Activated naive CD4-positive, alpha-beta T cell treated with anti-CD3 and anti-CD28 coated beads, Interleukin-2, amount 10 ng/mL, durations not matched to agents 7 days and 5 days (primary cell): ENCODE measurements at regions not wholly inside any gene's neighbourhood (a gene's known extent, or its start where the extent isn't known, plus 50 kb on each side); places are given as distances from the start of the nearest gene placed in this dataset.

Experiments used
- CTCF ChIA-PET: fragments of 350-600 bp; sonication (Branson Sonifier 250); formaldehyde crosslinking; loops from one replicate; lab custom pipeline; 2021; ENCODE audit warnings: antibody characterized with exemption; lab: Charles Lee
- DNase-seq: peaks from one replicate; pipeline ENCODE4 v3.0.0-alpha.2; 2020
- H3K27ac Mint-ChIP-seq: one replicate; pipeline ENCODE4 v1.8.0; 2021; ENCODE audit warnings: mild to moderate bottlenecking, moderate library complexity, mixed read lengths
- H3K27me3 Mint-ChIP-seq: one replicate; pipeline ENCODE4 v1.8.0; 2021; ENCODE audit warnings: mild to moderate bottlenecking, mixed read lengths
- H3K36me3 Mint-ChIP-seq: one replicate; pipeline ENCODE4 v1.8.0; 2021; ENCODE audit warnings: mixed read lengths
- H3K4me1 Mint-ChIP-seq: one replicate; pipeline ENCODE4 v1.8.0; 2021; ENCODE audit warnings: mixed read lengths
- H3K4me3 Mint-ChIP-seq: one replicate; pipeline ENCODE4 v1.8.0; 2021; ENCODE audit warnings: mild to moderate bottlenecking, moderate library complexity, mixed read lengths
- H3K9me3 Mint-ChIP-seq: one replicate; pipeline ENCODE4 v1.8.0; 2021; ENCODE audit warnings: mixed read lengths

- Mint-ChIP-seq H3K27ac (no peak overlapping the region), H3K4me1 (peaks cover 10% of the 10 kb centered on the region), H3K4me3 (no peak overlapping the region), H3K36me3 (no peaks in the 10 kb centered on the region), H3K9me3 (no peaks in the 10 kb centered on the region), H3K27me3 (no peaks in the 10 kb centered on the region)
- CTCF ChIA-PET = no interaction called here
- DNase-seq = no peak
These were observed 87.2 kb downstream of the CLDN34 start for GRCh38 chrX:10054396-10054795.

DNA sequence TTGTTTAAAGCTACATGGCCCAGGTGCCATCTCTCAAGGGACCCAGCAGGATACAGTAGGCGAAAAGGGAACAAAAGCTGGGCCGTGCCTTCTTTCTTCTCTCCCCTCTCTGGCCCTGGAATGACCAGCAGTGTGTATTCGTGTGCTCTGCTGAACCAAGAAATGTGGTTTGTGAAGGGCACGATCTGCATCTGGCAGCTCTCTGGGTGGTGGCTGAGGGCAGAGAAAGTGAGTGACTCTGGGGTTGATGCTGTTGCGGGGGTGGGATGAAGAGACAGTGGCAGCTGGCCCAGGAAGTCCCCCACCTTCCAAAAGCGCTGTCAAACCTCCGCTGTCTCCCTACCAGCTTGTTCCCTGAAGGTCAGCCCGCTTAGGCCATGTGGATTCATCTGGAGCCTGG lies 88.3 kb downstream of the CLDN34 start:
- DNase-seq = no peak
- Mint-ChIP-seq H3K9me3 (no peaks in the 10 kb centered on the region), H3K27ac (no peak overlapping the region), H3K27me3 (no peaks in the 10 kb centered on the region), H3K4me3 (no peak overlapping the region), H3K4me1 (peaks cover 10% of the 10 kb centered on the region), H3K36me3 (no peaks in the 10 kb centered on the region)
- CTCF ChIA-PET = no interaction called here

DNA sequence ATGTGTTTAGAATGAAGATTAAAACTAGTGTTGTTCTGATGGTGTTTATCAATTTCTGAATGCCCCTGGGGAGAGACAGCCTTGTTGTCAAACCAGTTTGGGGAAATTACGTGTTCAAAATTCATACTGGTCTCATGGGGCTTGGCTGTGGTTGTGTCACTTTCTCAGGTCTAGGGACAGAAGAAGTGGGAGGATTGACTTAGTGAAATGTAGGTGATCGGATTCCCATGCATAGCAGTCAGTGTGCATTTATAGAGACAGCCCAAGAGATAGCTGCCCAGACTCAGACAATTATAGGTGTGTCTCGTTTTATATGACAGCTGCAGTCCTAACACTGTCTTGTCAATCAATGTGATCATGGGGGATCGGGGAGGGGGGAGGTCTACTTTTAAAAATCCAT lies 94.4 kb upstream of the CLCN4 start:
- H3K4me1 Mint-ChIP-seq = peaks cover 2% of the 10 kb centered on the region
- DNase-seq = no peak
- H3K4me3 Mint-ChIP-seq = no peak overlapping the region
- no peak overlapping the region for H3K27ac Mint-ChIP-seq
- no peaks in the 10 kb centered on the region for H3K27me3 Mint-ChIP-seq
- CTCF ChIA-PET = no interaction called here
- H3K36me3 Mint-ChIP-seq = no peaks in the 10 kb centered on the region
- no peaks in the 10 kb centered on the region for H3K9me3 Mint-ChIP-seq

- no peaks in the 10 kb centered on the region for H3K9me3 Mint-ChIP-seq
- H3K36me3 Mint-ChIP-seq = peaks cover 4% of the 10 kb centered on the region
- DNase-seq = no peak
- no peak overlapping the region for H3K4me3 Mint-ChIP-seq
- CTCF ChIA-PET = no interaction called here
- peaks cover 2% of the 10 kb centered on the region for H3K4me1 Mint-ChIP-seq
- H3K27me3 Mint-ChIP-seq = no peaks in the 10 kb centered on the region
- no peak overlapping the region for H3K27ac Mint-ChIP-seq
These were observed 93.8 kb upstream of the CLCN4 start for GRCh38 chrX:10062980-10063379.

GRCh38 chrX:10064736-10065135 lies 92.0 kb upstream of the CLCN4 start:
- no peak for DNase-seq
- H3K27ac Mint-ChIP-seq = no peak overlapping the region
- H3K4me1 Mint-ChIP-seq = no peaks in the 10 kb centered on the region
- H3K4me3 Mint-ChIP-seq = no peak overlapping the region
- CTCF ChIA-PET = no interaction called here
- H3K9me3 Mint-ChIP-seq = no peaks in the 10 kb centered on the region
- H3K27me3 Mint-ChIP-seq = no peaks in the 10 kb centered on the region
- H3K36me3 Mint-ChIP-seq = peaks cover 6% of the 10 kb centered on the region

DNA sequence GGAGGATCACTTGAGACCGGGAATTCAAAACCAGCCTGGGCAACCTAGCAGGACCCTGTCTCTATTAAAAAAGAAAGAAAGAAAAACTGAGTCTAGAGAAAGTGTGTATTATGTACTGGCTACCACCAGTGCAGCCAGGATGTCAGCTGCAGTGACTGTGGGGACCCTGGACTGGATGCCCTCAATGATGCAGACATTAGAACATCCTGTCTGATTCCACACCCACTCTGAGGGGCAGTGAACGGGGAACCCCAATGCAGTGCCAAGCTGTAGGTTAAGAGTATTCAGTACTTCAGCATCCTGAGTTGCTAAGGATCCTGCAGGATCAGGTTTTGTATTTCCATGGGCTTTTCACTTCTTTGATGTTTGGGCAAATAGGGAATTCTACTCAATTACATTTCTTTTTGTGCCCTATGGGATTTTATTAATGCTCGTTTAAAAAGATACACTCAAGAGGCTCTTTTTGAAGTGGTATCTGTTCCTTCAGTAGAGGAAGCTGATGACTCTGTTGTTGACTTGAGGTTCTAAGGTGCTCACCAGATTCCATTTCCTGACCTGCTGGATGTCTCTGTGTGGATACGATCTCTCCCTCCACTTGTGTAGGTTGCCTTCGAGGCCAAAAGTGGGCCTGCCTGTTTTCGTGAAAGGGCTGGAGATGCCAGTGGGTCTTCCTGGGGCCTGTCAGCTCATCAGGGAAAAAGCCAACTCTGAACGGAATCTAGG lies 85.9 kb upstream of the CLCN4 start:
- H3K27me3 Mint-ChIP-seq = no peaks in the 10 kb centered on the region
- H3K27ac Mint-ChIP-seq = peak overlapping the region; percentile 14
- H3K4me3 Mint-ChIP-seq = no peak overlapping the region
- no peak for DNase-seq
- H3K36me3 Mint-ChIP-seq = peaks cover 6% of the 10 kb centered on the region
- peaks cover 13% of the 10 kb centered on the region for H3K4me1 Mint-ChIP-seq
- H3K9me3 Mint-ChIP-seq = no peaks in the 10 kb centered on the region
- CTCF ChIA-PET = no interaction called here

- Mint-ChIP-seq H3K27me3 (no peaks in the 10 kb centered on the region), H3K27ac (peak overlapping the region; percentile 33), H3K36me3 (peaks cover 6% of the 10 kb centered on the region), H3K9me3 (no peaks in the 10 kb centered on the region), H3K4me1 (peaks cover 13% of the 10 kb centered on the region), H3K4me3 (no peak overlapping the region)
- CTCF ChIA-PET = no interaction called here
- no peak for DNase-seq
These were observed 85.2 kb upstream of the CLCN4 start for GRCh38 chrX:10071451-10072144.

GRCh38 chrX:10072786-10073568 lies 83.8 kb upstream of the CLCN4 start:
- no peak for DNase-seq

DNA sequence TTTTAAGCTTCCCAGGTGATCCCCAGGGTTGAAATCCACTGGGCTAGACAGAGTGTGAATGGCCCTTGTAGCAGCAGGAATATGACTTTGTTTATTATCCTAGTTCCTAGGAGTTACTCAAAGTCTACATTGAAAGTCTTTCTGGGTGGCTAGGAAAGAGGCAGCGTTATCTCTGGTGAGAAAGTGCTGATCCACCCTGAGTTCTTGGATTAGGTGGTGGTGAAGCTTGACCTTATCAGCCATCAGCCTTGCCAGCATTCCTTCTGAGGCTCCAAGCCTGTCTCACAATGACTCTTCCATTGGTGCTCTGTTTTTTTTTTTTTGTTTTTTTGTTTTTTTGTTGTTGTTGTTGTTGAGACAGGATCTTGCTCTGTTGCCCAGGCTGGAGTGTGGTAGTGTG lies 83.1 kb upstream of the CLCN4 start:
- Mint-ChIP-seq H3K4me3 (no peak overlapping the region), H3K4me1 (peaks cover 18% of the 10 kb centered on the region), H3K27me3 (no peaks in the 10 kb centered on the region), H3K27ac (peak overlapping the region; percentile 52), H3K9me3 (no peaks in the 10 kb centered on the region), H3K36me3 (peaks cover 1% of the 10 kb centered on the region)
- no peak for DNase-seq
- CTCF ChIA-PET = no interaction called here

More at GRCh38 chrX:10072786-10073568, 83.8 kb upstream of the CLCN4 start:
- CTCF ChIA-PET = no interaction called here
- no peak overlapping the region for H3K4me3 Mint-ChIP-seq
- no peaks in the 10 kb centered on the region for H3K27me3 Mint-ChIP-seq
- H3K4me1 Mint-ChIP-seq = peaks cover 18% of the 10 kb centered on the region
- H3K9me3 Mint-ChIP-seq = no peaks in the 10 kb centered on the region
- H3K36me3 Mint-ChIP-seq = peaks cover 3% of the 10 kb centered on the region
- H3K27ac Mint-ChIP-seq = no peak overlapping the region

DNA sequence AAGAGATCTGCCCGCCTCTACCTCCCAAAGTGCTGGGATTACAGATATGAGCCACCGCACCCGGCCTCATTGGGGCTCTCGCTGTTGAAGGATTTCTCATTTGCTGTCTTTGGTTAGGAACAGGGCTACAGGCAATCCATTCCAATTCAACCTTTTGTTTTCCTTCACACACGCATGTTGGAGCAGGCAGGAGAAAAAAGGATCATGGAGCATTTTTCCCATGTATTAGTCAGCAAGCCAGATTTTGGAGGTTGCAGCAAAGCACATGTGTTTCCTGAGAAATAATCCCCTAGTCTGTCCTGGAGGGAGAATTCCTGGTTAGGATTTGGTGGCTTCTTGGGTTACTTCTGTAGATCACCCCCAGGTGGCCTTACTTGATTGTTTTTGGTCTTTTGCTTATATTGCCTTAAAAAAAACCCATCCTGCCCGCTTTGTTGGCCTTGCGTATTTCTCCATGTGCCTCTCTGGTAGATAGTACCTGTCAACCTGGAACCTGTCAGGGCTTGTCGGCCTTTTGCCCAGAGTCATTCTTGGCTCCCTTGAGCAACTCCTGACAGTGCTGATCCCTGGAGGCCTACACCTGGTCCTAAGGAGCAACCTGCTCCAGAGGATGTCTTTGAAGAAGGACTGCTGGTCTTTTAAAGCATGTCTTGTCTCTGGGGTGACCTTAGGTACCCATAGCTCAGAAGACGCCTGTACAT lies 82.4 kb upstream of the CLCN4 start:
- no peaks in the 10 kb centered on the region for H3K9me3 Mint-ChIP-seq
- no peaks in the 10 kb centered on the region for H3K36me3 Mint-ChIP-seq
- DNase-seq = no peak
- no peaks in the 10 kb centered on the region for H3K27me3 Mint-ChIP-seq
- CTCF ChIA-PET = interaction anchor here (1.6 kb wide), 1 partner anchor 44 kb away, joined by 4 read pairs; no protein-coding TSS in a partner anchor
- peaks cover 18% of the 10 kb centered on the region for H3K4me1 Mint-ChIP-seq
- H3K27ac Mint-ChIP-seq = no peak overlapping the region
- H3K4me3 Mint-ChIP-seq = no peak overlapping the region

DNA sequence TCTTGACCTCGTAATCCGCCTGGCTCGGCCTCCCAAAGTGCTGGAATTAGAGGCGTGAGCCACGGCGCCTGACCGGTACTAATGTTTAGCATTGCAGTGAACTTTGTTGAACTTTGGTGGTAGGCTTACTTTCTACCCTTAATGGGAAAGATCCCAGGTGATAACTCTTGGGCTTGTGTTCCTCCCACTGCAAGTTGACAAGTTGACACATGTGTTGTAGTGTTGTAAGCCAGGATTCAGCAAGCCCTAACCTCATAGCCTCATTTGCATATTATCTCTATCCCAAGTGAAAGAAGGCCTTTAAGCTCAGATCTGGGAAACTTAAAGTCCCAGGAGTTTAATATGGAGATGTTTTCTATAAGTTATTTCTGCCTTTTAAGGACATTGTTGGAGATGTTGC lies 80.0 kb upstream of the CLCN4 start:
- Mint-ChIP-seq H3K9me3 (no peaks in the 10 kb centered on the region), H3K36me3 (peaks cover 4% of the 10 kb centered on the region), H3K4me1 (peaks cover 5% of the 10 kb centered on the region), H3K27me3 (no peaks in the 10 kb centered on the region), H3K4me3 (no peak overlapping the region), H3K27ac (no peak overlapping the region)
- CTCF ChIA-PET = interaction anchor here (1.7 kb wide), 2 partner anchors 41 to 43 kb away, joined by 5 to 14 read pairs; no protein-coding TSS in a partner anchor
- DNase-seq = no peak

GRCh38 chrX:10077425-10078188 lies 79.2 kb upstream of the CLCN4 start:
- no peak overlapping the region for H3K4me3 Mint-ChIP-seq
- H3K27ac Mint-ChIP-seq = no peak overlapping the region
- H3K9me3 Mint-ChIP-seq = no peaks in the 10 kb centered on the region
- H3K36me3 Mint-ChIP-seq = peaks cover 7% of the 10 kb centered on the region
- DNase-seq = peak; percentile 28
- H3K4me1 Mint-ChIP-seq = peaks cover 11% of the 10 kb centered on the region
- CTCF ChIA-PET = interaction anchor here (1.2 to 1.7 kb wide), 3 partner anchors 33 to 43 kb away, joined by 3 to 14 read pairs (median 5); no protein-coding TSS in a partner anchor
- no peaks in the 10 kb centered on the region for H3K27me3 Mint-ChIP-seq

DNA sequence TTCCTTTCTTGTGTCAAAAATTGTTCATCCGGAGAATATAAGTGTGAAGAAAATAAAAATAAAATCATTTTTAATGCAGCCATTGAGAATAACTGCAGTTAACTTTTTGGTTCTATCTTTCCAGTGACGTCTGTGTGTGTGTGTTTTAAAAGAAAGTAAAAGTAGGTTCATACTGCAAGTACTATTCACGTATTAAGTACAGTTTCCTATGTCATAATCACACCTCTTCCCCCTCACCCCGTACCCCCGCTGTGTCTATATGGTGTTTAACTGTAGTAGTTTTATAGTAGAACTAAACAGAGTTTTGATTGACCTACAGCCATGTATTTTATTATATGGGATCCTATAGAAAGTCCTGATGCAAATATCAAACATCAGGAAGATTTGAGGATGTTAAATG lies 78.5 kb upstream of the CLCN4 start:
- CTCF ChIA-PET = interaction anchor here (1.2 kb wide), 1 partner anchor 32 kb away, joined by 3 read pairs; no protein-coding TSS in a partner anchor
- H3K4me1 Mint-ChIP-seq = peaks cover 17% of the 10 kb centered on the region

More for the DNA sequence above, 78.5 kb upstream of the CLCN4 start:
- Mint-ChIP-seq H3K4me3 (no peak overlapping the region), H3K27me3 (no peaks in the 10 kb centered on the region), H3K27ac (no peak overlapping the region), H3K9me3 (no peaks in the 10 kb centered on the region), H3K36me3 (peaks cover 11% of the 10 kb centered on the region)
- no peak for DNase-seq
